HepG2 (cell line): ENCODE measurements at regions not wholly inside any gene's neighbourhood (a gene's known extent, or its start where the extent isn't known, plus 50 kb on each side); places are given as distances from the start of the nearest gene placed in this dataset.

ENCODE experiments used
- CC2D1A ChIP-seq: sonication (generic); formaldehyde crosslinking; IDR thresholded peaks from 2 replicates; pipeline ENCODE4 v1.8.1; 2023; ENCODE audit warnings: mild to moderate bottlenecking, missing genetic modification reagents
- ISX ChIP-seq: sonication (generic); formaldehyde crosslinking; conservative IDR thresholded peaks from 2 replicates; pipeline ENCODE4 v1.5.0; 2020; ENCODE audit warnings: missing genetic modification reagents
- JUNB ChIP-seq: sonication (generic); formaldehyde crosslinking; IDR thresholded peaks from 2 replicates; pipeline ENCODE4 v1.8.0; 2022; ENCODE audit warnings: missing genetic modification reagents, mild to moderate bottlenecking, borderline replicate concordance
- KDM5B ChIP-seq: sonication (generic); formaldehyde crosslinking; IDR thresholded peaks from 2 replicates; pipeline ENCODE4 v1.4.0; 2020; ENCODE audit warnings: missing genetic modification reagents, mild to moderate bottlenecking, borderline replicate concordance
- MED1 ChIP-seq: sonication (generic); formaldehyde crosslinking; IDR thresholded peaks from 2 replicates; pipeline ENCODE4 v1.4.0; 2020; ENCODE audit warnings: missing genetic modification reagents
- NFATC3 ChIP-seq: sonication (generic); formaldehyde crosslinking; IDR thresholded peaks from 2 replicates; pipeline ENCODE4 v1.5.1; 2020; ENCODE audit warnings: mild to moderate bottlenecking, missing genetic modification reagents
- NFE2 ChIP-seq: sonication (generic); formaldehyde crosslinking; IDR thresholded peaks from 2 replicates; pipeline ENCODE4 v1.4.0; 2020; ENCODE audit warnings: missing genetic modification reagents
- SP4 ChIP-seq: sonication (generic); formaldehyde crosslinking; IDR thresholded peaks from 2 replicates; pipeline ENCODE4 v1.8.1; 2023; ENCODE audit warnings: mild to moderate bottlenecking, missing genetic modification reagents
- ZMYM3 ChIP-seq: sonication (generic); formaldehyde crosslinking; IDR thresholded peaks from 2 replicates; pipeline ENCODE4 v1.5.1; 2020; ENCODE audit warnings: mild to moderate bottlenecking, missing genetic modification reagents
- ZNF562 ChIP-seq: sonication (generic); formaldehyde crosslinking; IDR thresholded peaks from 2 replicates; pipeline ENCODE4 v1.8.0; 2022; ENCODE audit warnings: missing genetic modification reagents, borderline replicate concordance
- ZNF768 ChIP-seq: sonication (generic); formaldehyde crosslinking; IDR thresholded peaks from 2 replicates; pipeline ENCODE4 v1.4.0; 2020; ENCODE audit warnings: missing genetic modification reagents
- ZNF773 ChIP-seq: sonication (generic); formaldehyde crosslinking; IDR thresholded peaks from 2 replicates; pipeline ENCODE4 v1.4.0; 2020; ENCODE audit warnings: missing genetic modification reagents, borderline replicate concordance
- ZSCAN20 ChIP-seq: sonication (generic); formaldehyde crosslinking; IDR thresholded peaks from 2 replicates; pipeline ENCODE4 v1.4.0; 2020; ENCODE audit warnings: missing genetic modification reagents, mild to moderate bottlenecking, borderline replicate concordance
- TF ChIP-seq, protein P1 (sequence below): sonication (generic); formaldehyde crosslinking; IDR thresholded peaks from 2 replicates; pipeline ENCODE4 v1.4.0; 2020; ENCODE audit warnings: missing genetic modification reagents, borderline replicate concordance
- TF ChIP-seq, protein P2 (sequence below): sonication (generic); formaldehyde crosslinking; IDR thresholded peaks from 2 replicates; pipeline ENCODE4 v1.5.0; 2020; ENCODE audit warnings: mild to moderate bottlenecking, missing genetic modification reagents, borderline replicate concordance
- TF ChIP-seq, protein P3 (sequence below): sonication (generic); formaldehyde crosslinking; IDR thresholded peaks from 2 replicates; pipeline ENCODE4 v1.8.1; 2023; ENCODE audit warnings: missing genetic modification reagents, mild to moderate bottlenecking, borderline replicate concordance
- TF ChIP-seq, protein P4 (sequence below): sonication (generic); formaldehyde crosslinking; IDR thresholded peaks from 2 replicates; pipeline ENCODE4 v1.9.0; 2022; ENCODE audit warnings: missing genetic modification reagents, mild to moderate bottlenecking, borderline replicate concordance

DNA sequence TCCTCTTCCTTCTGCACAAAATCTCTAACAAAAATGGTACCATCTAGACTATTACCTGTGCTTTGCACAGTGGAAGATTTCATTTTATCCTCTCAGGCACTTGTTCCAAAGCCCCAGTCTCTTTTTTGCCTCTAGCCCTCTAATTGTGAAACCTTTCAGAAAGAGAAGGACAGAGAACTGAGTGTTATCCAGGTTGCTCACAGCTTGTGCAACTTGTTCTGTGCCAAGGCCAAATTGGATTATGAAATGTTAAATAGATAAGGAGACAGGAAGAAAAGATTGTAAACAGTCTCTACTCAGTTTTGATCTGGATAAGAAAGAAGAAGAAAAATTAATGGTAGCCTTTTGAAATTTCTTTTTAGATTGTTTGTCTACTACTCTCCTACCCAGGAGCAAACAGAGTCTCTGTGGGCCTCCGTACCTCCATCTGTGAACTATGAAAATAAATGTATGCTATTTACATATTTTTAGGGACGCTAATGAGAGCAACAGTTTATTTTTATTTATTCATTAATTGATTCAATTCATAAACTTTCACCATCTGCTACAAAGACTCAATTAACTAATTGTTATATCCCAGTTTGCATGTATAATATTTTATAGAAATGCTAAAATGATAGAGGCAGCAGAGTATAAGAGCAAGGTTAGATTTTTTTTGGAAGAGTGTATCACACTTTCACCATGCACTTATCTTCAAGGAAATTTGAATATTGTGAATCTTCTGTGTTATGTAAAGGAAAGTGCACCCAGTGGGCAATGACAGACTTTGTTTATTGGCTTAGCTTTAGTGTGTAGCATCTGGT lies 339.0 kb upstream of the ETAA1 start (continued):
- TF ChIP-seq, protein P1, sequence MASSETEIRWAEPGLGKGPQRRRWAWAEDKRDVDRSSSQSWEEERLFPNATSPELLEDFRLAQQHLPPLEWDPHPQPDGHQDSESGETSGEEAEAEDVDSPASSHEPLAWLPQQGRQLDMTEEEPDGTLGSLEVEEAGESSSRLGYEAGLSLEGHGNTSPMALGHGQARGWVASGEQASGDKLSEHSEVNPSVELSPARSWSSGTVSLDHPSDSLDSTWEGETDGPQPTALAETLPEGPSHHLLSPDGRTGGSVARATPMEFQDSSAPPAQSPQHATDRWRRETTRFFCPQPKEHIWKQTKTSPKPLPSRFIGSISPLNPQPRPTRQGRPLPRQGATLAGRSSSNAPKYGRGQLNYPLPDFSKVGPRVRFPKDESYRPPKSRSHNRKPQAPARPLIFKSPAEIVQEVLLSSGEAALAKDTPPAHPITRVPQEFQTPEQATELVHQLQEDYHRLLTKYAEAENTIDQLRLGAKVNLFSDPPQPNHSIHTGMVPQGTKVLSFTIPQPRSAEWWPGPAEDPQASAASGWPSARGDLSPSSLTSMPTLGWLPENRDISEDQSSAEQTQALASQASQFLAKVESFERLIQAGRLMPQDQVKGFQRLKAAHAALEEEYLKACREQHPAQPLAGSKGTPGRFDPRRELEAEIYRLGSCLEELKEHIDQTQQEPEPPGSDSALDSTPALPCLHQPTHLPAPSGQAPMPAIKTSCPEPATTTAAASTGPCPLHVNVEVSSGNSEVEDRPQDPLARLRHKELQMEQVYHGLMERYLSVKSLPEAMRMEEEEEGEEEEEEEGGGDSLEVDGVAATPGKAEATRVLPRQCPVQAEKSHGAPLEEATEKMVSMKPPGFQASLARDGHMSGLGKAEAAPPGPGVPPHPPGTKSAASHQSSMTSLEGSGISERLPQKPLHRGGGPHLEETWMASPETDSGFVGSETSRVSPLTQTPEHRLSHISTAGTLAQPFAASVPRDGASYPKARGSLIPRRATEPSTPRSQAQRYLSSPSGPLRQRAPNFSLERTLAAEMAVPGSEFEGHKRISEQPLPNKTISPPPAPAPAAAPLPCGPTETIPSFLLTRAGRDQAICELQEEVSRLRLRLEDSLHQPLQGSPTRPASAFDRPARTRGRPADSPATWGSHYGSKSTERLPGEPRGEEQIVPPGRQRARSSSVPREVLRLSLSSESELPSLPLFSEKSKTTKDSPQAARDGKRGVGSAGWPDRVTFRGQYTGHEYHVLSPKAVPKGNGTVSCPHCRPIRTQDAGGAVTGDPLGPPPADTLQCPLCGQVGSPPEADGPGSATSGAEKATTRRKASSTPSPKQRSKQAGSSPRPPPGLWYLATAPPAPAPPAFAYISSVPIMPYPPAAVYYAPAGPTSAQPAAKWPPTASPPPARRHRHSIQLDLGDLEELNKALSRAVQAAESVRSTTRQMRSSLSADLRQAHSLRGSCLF (CRISPR knock-in tag): no peak
- TF ChIP-seq ISX (CRISPR knock-in tag) (no peak), MED1 (CRISPR knock-in tag) (peak; percentile 76), JUNB (CRISPR knock-in tag) (no peak), ZSCAN20 (CRISPR knock-in tag) (no peak), NFATC3 (no peak), SP4 (CRISPR knock-in tag) (no peak), ZMYM3 (peak; percentile 25; the same call in 1 of the 2 replicates), CC2D1A (CRISPR knock-in tag) (no peak), KDM5B (no peak), ZNF768 (CRISPR knock-in tag) (no peak), NFE2 (CRISPR knock-in tag) (no peak), ZNF562 (no peak), ZNF773 (CRISPR knock-in tag) (no peak)
- TF ChIP-seq, protein P2, sequence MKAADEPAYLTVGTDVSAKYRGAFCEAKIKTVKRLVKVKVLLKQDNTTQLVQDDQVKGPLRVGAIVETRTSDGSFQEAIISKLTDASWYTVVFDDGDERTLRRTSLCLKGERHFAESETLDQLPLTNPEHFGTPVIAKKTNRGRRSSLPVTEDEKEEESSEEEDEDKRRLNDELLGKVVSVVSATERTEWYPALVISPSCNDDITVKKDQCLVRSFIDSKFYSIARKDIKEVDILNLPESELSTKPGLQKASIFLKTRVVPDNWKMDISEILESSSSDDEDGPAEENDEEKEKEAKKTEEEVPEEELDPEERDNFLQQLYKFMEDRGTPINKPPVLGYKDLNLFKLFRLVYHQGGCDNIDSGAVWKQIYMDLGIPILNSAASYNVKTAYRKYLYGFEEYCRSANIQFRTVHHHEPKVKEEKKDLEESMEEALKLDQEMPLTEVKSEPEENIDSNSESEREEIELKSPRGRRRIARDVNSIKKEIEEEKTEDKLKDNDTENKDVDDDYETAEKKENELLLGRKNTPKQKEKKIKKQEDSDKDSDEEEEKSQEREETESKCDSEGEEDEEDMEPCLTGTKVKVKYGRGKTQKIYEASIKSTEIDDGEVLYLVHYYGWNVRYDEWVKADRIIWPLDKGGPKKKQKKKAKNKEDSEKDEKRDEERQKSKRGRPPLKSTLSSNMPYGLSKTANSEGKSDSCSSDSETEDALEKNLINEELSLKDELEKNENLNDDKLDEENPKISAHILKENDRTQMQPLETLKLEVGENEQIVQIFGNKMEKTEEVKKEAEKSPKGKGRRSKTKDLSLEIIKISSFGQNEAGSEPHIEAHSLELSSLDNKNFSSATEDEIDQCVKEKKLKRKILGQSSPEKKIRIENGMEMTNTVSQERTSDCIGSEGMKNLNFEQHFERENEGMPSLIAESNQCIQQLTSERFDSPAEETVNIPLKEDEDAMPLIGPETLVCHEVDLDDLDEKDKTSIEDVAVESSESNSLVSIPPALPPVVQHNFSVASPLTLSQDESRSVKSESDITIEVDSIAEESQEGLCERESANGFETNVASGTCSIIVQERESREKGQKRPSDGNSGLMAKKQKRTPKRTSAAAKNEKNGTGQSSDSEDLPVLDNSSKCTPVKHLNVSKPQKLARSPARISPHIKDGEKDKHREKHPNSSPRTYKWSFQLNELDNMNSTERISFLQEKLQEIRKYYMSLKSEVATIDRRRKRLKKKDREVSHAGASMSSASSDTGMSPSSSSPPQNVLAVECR: no peak; the same call in 1 of the 2 replicates
- TF ChIP-seq, protein P3, sequence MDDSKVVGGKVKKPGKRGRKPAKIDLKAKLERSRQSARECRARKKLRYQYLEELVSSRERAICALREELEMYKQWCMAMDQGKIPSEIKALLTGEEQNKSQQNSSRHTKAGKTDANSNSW (CRISPR knock-in tag): no peak
- TF ChIP-seq, protein P4, sequence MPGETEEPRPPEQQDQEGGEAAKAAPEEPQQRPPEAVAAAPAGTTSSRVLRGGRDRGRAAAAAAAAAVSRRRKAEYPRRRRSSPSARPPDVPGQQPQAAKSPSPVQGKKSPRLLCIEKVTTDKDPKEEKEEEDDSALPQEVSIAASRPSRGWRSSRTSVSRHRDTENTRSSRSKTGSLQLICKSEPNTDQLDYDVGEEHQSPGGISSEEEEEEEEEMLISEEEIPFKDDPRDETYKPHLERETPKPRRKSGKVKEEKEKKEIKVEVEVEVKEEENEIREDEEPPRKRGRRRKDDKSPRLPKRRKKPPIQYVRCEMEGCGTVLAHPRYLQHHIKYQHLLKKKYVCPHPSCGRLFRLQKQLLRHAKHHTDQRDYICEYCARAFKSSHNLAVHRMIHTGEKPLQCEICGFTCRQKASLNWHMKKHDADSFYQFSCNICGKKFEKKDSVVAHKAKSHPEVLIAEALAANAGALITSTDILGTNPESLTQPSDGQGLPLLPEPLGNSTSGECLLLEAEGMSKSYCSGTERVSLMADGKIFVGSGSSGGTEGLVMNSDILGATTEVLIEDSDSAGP (CRISPR knock-in tag): no peak
